ENCODE measurements at regions not wholly inside any gene's neighbourhood (a gene's known extent, or its start where the extent isn't known, plus 50 kb on each side); places are given as distances from the start of the nearest gene placed in this dataset.

DNA sequence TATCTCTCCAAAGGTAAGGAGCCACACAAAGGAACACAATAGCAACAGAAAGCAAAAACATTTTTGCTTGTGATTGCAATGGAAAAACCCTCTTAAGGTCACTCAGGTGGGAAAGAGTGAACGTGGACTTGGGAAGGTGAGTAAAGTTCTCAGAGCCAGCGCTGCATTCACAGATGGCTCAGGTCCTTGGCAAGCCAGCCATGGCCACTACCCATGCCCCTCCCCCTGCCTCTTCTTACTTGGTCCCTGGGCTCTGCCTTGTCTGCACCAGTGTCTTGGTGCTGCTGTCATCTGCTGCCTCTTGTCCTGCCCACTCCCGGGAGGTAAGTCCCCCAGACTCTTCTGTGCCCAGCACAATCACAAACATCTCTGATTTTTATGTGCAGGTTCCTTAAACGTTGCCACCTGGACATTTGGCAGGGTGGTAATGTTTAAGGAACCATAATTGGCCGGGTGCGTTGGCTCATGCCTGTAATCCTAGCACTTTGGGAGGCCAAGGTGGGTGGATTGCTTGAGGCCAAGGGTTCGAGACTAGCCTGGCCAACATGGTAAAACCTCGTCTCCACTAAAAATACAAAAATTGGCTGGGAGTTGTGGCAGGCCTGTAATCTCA, 74.6 kb downstream of the FEM1C start:
- Histone ChIP-seq H3K4me3 (ENCODE audit: low read depth in 1 of 2, low read length in 2 of 2) (no peak overlapping the region), H3K27ac (ENCODE audit: low read depth, low read length) (no peak overlapping the region)

GRCh38 chr5:115467628-115468027, 76.9 kb downstream of the FEM1C start:
- Histone ChIP-seq H3K4me1 (ENCODE audit: control insufficient read depth in 1 of 2, insufficient read depth in 2 of 2, low read length in 2 of 2) (no peaks in the 10 kb centered on the region), H3K36me3 (ENCODE audit: control insufficient read depth in 1 of 2, insufficient read depth in 2 of 2, low read length in 2 of 2) (no peaks in the 10 kb centered on the region), H3K27ac (ENCODE audit: low read depth, low read length) (no peak overlapping the region)

More for the DNA sequence above, 74.6 kb downstream of the FEM1C start:
- Histone ChIP-seq H3K9ac (ENCODE audit: low read depth in 1 of 2, low read length in 2 of 2) (no peak overlapping the region), H3K4me1 (ENCODE audit: control insufficient read depth in 1 of 2, insufficient read depth in 2 of 2, low read length in 2 of 2) (no peaks in the 10 kb centered on the region), H3K27me3 (ENCODE audit: control insufficient read depth in 1 of 2, insufficient read depth in 2 of 2, low read length in 2 of 2) (no peaks in the 10 kb centered on the region), H3K36me3 (ENCODE audit: control insufficient read depth in 1 of 2, insufficient read depth in 2 of 2, low read length in 2 of 2) (no peaks in the 10 kb centered on the region), H3K9me3 (ENCODE audit: control insufficient read depth in 1 of 2, low read length in 2 of 2) (no peaks in the 10 kb centered on the region)

GRCh38 chr5:115465431-115465830, 79.1 kb downstream of the FEM1C start:
- Histone ChIP-seq H3K4me1 (ENCODE audit: control insufficient read depth in 1 of 2, insufficient read depth in 2 of 2, low read length in 2 of 2) (peaks cover 0 to 4% of the 10 kb centered on the region in 2 donors), H3K9me3 (ENCODE audit: control insufficient read depth in 1 of 2, low read length in 2 of 2) (no peaks in the 10 kb centered on the region), H3K27me3 (ENCODE audit: control insufficient read depth in 1 of 2, insufficient read depth in 2 of 2, low read length in 2 of 2) (no peaks in the 10 kb centered on the region), H3K4me3 (ENCODE audit: low read depth in 1 of 2, low read length in 2 of 2) (no peak overlapping the region), H3K9ac (ENCODE audit: low read depth in 1 of 2, low read length in 2 of 2) (no peak overlapping the region), H3K36me3 (ENCODE audit: control insufficient read depth in 1 of 2, insufficient read depth in 2 of 2, low read length in 2 of 2) (no peaks in the 10 kb centered on the region), H3K27ac (ENCODE audit: low read depth, low read length) (no peak overlapping the region)

More at GRCh38 chr5:115467628-115468027, 76.9 kb downstream of the FEM1C start:
- Histone ChIP-seq H3K9ac (ENCODE audit: low read depth in 1 of 2, low read length in 2 of 2) (no peak overlapping the region), H3K4me3 (ENCODE audit: low read depth in 1 of 2, low read length in 2 of 2) (no peak overlapping the region), H3K9me3 (ENCODE audit: control insufficient read depth in 1 of 2, low read length in 2 of 2) (no peaks in the 10 kb centered on the region), H3K27me3 (ENCODE audit: control insufficient read depth in 1 of 2, insufficient read depth in 2 of 2, low read length in 2 of 2) (no peaks in the 10 kb centered on the region)

- Histone ChIP-seq H3K4me3 (ENCODE audit: low read depth in 1 of 2, low read length in 2 of 2) (no peak overlapping the region), H3K9ac (ENCODE audit: low read depth in 1 of 2, low read length in 2 of 2) (no peak overlapping the region), H3K9me3 (ENCODE audit: control insufficient read depth in 1 of 2, low read length in 2 of 2) (no peaks in the 10 kb centered on the region), H3K36me3 (ENCODE audit: control insufficient read depth in 1 of 2, insufficient read depth in 2 of 2, low read length in 2 of 2) (no peaks in the 10 kb centered on the region), H3K4me1 (ENCODE audit: control insufficient read depth in 1 of 2, insufficient read depth in 2 of 2, low read length in 2 of 2) (peaks cover 0 to 10% of the 10 kb centered on the region in 2 donors), H3K27me3 (ENCODE audit: control insufficient read depth in 1 of 2, insufficient read depth in 2 of 2, low read length in 2 of 2) (no peaks in the 10 kb centered on the region), H3K27ac (ENCODE audit: low read depth, low read length) (no peak overlapping the region)
These were observed 80.6 kb downstream of the FEM1C start for GRCh38 chr5:115463983-115464382.

DNA sequence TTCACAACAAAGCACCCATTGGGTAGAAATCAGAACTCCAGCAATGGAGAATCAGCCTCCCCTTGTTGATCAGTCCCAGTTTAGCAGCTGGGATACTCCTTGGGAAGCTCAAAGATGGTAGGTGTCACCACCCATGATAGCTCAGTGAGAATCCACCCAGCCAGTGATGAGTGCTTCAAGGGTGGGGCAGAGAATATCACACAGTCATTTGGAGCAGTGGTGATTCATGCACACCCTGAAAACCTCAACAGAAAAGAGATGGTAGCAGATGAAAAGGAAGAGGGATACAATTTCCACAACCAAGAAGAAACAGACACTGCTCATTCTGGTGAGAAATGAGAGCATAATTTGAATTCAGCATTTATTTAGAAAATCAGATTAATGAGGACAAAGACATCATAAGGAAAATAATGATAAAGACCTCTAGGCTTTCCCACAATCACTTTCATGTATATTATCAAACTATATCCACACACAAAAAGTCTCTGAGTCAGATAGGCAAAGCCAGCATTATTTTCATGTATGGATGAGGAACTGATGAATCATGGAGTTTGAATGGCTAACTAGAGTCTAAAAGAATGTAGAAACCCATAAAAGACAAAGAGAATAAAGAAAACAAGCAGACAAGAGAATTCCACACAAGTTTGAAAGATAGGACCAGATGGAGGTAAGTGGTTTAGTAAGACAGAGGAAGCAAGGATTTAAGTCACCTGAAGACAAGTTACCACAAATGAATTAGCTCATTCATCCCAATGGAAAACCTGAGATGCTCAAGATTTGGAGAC, 82.9 kb downstream of the FEM1C start:
- Histone ChIP-seq H3K27me3 (ENCODE audit: control insufficient read depth in 1 of 2, insufficient read depth in 2 of 2, low read length in 2 of 2) (no peaks in the 10 kb centered on the region), H3K9ac (ENCODE audit: low read depth in 1 of 2, low read length in 2 of 2) (no peak overlapping the region), H3K4me3 (ENCODE audit: low read depth in 1 of 2, low read length in 2 of 2) (no peak overlapping the region), H3K27ac (ENCODE audit: low read depth, low read length) (no peak overlapping the region), H3K4me1 (ENCODE audit: control insufficient read depth in 1 of 2, insufficient read depth in 2 of 2, low read length in 2 of 2) (peaks cover 14 to 22% of the 10 kb centered on the region in 2 donors), H3K36me3 (ENCODE audit: control insufficient read depth in 1 of 2, insufficient read depth in 2 of 2, low read length in 2 of 2) (no peaks in the 10 kb centered on the region), H3K9me3 (ENCODE audit: control insufficient read depth in 1 of 2, low read length in 2 of 2) (no peaks in the 10 kb centered on the region)

DNA sequence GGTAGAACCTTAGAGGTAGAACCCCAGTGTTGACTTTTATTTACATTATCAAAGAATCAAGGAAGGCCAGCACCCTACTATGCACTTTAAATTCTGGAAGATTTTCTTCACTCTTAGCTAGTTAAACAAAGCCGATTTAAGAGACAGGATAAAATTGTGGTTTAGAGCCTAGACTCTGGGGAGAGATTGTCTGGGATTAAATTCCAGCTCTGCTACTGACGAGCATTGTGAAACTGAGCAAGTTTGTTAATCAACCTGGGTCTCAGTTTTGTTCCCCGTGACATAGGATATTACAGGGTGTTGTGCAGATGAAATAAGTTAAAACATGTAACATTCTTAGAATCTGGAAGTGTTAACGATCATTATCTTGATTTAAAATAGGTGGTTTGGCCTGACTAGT, 83.5 kb downstream of the FEM1C start:
- H3K36me3 ChIP-seq (ENCODE audit: control insufficient read depth in 1 of 2, insufficient read depth in 2 of 2, low read length in 2 of 2): no peaks in the 10 kb centered on the region
- H3K9me3 ChIP-seq (ENCODE audit: control insufficient read depth in 1 of 2, low read length in 2 of 2): no peaks in the 10 kb centered on the region
- no peak overlapping the region for H3K9ac ChIP-seq (ENCODE audit: low read depth in 1 of 2, low read length in 2 of 2)
- no peak overlapping the region for H3K4me3 ChIP-seq (ENCODE audit: low read depth in 1 of 2, low read length in 2 of 2)
- no peaks in the 10 kb centered on the region for H3K27me3 ChIP-seq (ENCODE audit: control insufficient read depth in 1 of 2, insufficient read depth in 2 of 2, low read length in 2 of 2)
- no peak overlapping the region for H3K27ac ChIP-seq (ENCODE audit: low read depth, low read length)
- H3K4me1 ChIP-seq (ENCODE audit: control insufficient read depth in 1 of 2, insufficient read depth in 2 of 2, low read length in 2 of 2): peaks cover 17 to 28% of the 10 kb centered on the region in 2 donors

DNA sequence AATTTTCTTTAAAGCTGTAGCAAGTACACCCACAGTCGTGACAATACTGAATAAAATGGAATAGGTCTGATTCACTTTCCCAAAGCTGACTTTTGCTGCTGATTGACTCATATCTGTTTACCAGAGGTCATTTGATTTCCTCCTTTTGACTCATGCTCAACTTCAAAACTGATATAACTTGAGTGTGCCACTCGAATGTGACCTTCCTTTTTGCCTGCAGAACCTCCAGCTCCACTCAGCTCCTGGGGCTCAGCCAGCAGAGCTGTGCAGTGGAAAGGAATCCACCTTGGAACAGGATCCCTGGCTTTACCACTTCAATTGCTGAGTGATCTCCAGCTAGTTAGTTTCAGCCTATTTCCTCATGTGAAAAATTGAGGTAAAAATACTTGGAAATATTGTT, 84.1 kb downstream of the FEM1C start:
- Histone ChIP-seq H3K27ac (ENCODE audit: low read depth, low read length) (no peak overlapping the region), H3K36me3 (ENCODE audit: control insufficient read depth in 1 of 2, insufficient read depth in 2 of 2, low read length in 2 of 2) (no peaks in the 10 kb centered on the region), H3K4me1 (ENCODE audit: control insufficient read depth in 1 of 2, insufficient read depth in 2 of 2, low read length in 2 of 2) (peaks cover 23 to 34% of the 10 kb centered on the region in 2 donors), H3K9ac (ENCODE audit: low read depth in 1 of 2, low read length in 2 of 2) (no peak overlapping the region), H3K9me3 (ENCODE audit: control insufficient read depth in 1 of 2, low read length in 2 of 2) (no peaks in the 10 kb centered on the region), H3K4me3 (ENCODE audit: low read depth in 1 of 2, low read length in 2 of 2) (no peak overlapping the region), H3K27me3 (ENCODE audit: control insufficient read depth in 1 of 2, insufficient read depth in 2 of 2, low read length in 2 of 2) (no peaks in the 10 kb centered on the region)

- H3K27ac ChIP-seq (ENCODE audit: low read depth, low read length): no peak overlapping the region
- H3K36me3 ChIP-seq (ENCODE audit: control insufficient read depth in 1 of 2, insufficient read depth in 2 of 2, low read length in 2 of 2): no peaks in the 10 kb centered on the region
- H3K9ac ChIP-seq (ENCODE audit: low read depth in 1 of 2, low read length in 2 of 2): no peak overlapping the region
- peaks cover 26 to 39% of the 10 kb centered on the region in 2 donors for H3K4me1 ChIP-seq (ENCODE audit: control insufficient read depth in 1 of 2, insufficient read depth in 2 of 2, low read length in 2 of 2)
- H3K9me3 ChIP-seq (ENCODE audit: control insufficient read depth in 1 of 2, low read length in 2 of 2): no peaks in the 10 kb centered on the region
- no peaks in the 10 kb centered on the region for H3K27me3 ChIP-seq (ENCODE audit: control insufficient read depth in 1 of 2, insufficient read depth in 2 of 2, low read length in 2 of 2)
- no peak overlapping the region for H3K4me3 ChIP-seq (ENCODE audit: low read depth in 1 of 2, low read length in 2 of 2)
These were observed 84.7 kb downstream of the FEM1C start for GRCh38 chr5:115459855-115460341.

GRCh38 chr5:115458416-115458815, 86.2 kb downstream of the FEM1C start:
- H3K27ac ChIP-seq (ENCODE audit: low read depth, low read length): no peak overlapping the region
- H3K9ac ChIP-seq (ENCODE audit: low read depth in 1 of 2, low read length in 2 of 2): no peak overlapping the region
- no peaks in the 10 kb centered on the region for H3K27me3 ChIP-seq (ENCODE audit: control insufficient read depth in 1 of 2, insufficient read depth in 2 of 2, low read length in 2 of 2)
- no peak overlapping the region for H3K4me3 ChIP-seq (ENCODE audit: low read depth in 1 of 2, low read length in 2 of 2)
- no peaks in the 10 kb centered on the region for H3K9me3 ChIP-seq (ENCODE audit: control insufficient read depth in 1 of 2, low read length in 2 of 2)
- H3K4me1 ChIP-seq (ENCODE audit: control insufficient read depth in 1 of 2, insufficient read depth in 2 of 2, low read length in 2 of 2): peaks cover 31 to 50% of the 10 kb centered on the region in 2 donors
- H3K36me3 ChIP-seq (ENCODE audit: control insufficient read depth in 1 of 2, insufficient read depth in 2 of 2, low read length in 2 of 2): no peaks in the 10 kb centered on the region

DNA sequence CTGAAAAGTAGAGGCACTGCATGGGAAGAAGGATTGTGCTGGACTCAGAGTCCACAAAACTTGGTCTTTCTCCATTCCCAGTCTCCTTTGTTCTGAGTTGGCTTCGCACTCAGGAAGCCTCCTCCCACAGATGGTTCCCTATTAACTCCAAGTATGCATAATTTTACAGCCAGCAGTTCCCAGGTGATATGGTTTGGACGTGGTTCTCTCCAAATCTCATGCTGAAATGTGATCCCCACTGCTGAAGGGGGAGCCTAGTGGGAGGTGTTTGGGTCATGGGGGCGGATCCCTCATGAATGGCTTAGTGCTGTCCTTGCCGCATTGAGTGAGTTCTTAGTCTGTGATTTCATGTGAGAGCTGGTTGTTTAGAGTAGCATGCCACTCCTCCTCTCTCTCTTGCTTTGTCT, 86.6 kb downstream of the FEM1C start:
- Histone ChIP-seq H3K27ac (ENCODE audit: low read depth, low read length) (no peak overlapping the region), H3K9me3 (ENCODE audit: control insufficient read depth in 1 of 2, low read length in 2 of 2) (no peaks in the 10 kb centered on the region), H3K27me3 (ENCODE audit: control insufficient read depth in 1 of 2, insufficient read depth in 2 of 2, low read length in 2 of 2) (no peaks in the 10 kb centered on the region), H3K36me3 (ENCODE audit: control insufficient read depth in 1 of 2, insufficient read depth in 2 of 2, low read length in 2 of 2) (no peaks in the 10 kb centered on the region), H3K4me1 (ENCODE audit: control insufficient read depth in 1 of 2, insufficient read depth in 2 of 2, low read length in 2 of 2) (peaks cover 35 to 54% of the 10 kb centered on the region in 2 donors), H3K9ac (ENCODE audit: low read depth in 1 of 2, low read length in 2 of 2) (no peak overlapping the region), H3K4me3 (ENCODE audit: low read depth in 1 of 2, low read length in 2 of 2) (no peak overlapping the region)
